ENCODE measurements at regions not wholly inside any gene's neighbourhood (a gene's known extent, or its start where the extent isn't known, plus 50 kb on each side); places are given as distances from the start of the nearest gene placed in this dataset.
"Not testable (repeated sequence)": the region's sequence is repeated elsewhere in the genome, so short reads cannot be mapped to it uniquely, and the experiment has no call there.

- Histone ChIP-seq H3K9ac (ENCODE audit: low read length in 5 of 5) (peak overlapping the region in 4 of 5 donors; percentile 73 to 92 (median 80)), H3K36me3 (ENCODE audit: control insufficient read depth in 5 of 5, insufficient read depth in 5 of 5, low read length in 5 of 5) (peaks cover 0 to 12% (median 6%) of the 10 kb centered on the region in 5 donors), H3K4me1 (ENCODE audit: control insufficient read depth in 5 of 5, insufficient read depth in 5 of 5, low read length in 5 of 5) (peaks cover 2 to 43% (median 33%) of the 10 kb centered on the region in 5 donors), H3K27ac (ENCODE audit: low read depth, low read length) (peak overlapping the region; percentile 75), H3K4me3 (ENCODE audit: low read depth in 1 of 5, low read length in 5 of 5) (peak overlapping the region in 4 of 5 donors; percentile 70 to 95 (median 84)), H3K27me3 (ENCODE audit: control insufficient read depth in 5 of 5, insufficient read depth in 4 of 5, low read length in 5 of 5) (peaks cover 0 to 2% (median 0%) of the 10 kb centered on the region in 5 donors), H3K9me3 (ENCODE audit: control insufficient read depth in 5 of 5, low read length in 5 of 5) (no peaks in the 10 kb centered on the region)
Observed at GRCh38 chr7:149625340-149625946, 127.8 kb upstream of the ZNF746 start.

- Histone ChIP-seq H3K9me3 (ENCODE audit: control insufficient read depth in 5 of 5, low read length in 5 of 5) (no peaks in the 10 kb centered on the region), H3K27ac (ENCODE audit: low read depth, low read length) (peak overlapping the region; percentile 75), H3K27me3 (ENCODE audit: control insufficient read depth in 5 of 5, insufficient read depth in 4 of 5, low read length in 5 of 5) (no peaks in the 10 kb centered on the region), H3K4me3 (ENCODE audit: low read depth in 1 of 5, low read length in 5 of 5) (peak overlapping the region in 4 of 5 donors; percentile 70 to 95 (median 84)), H3K36me3 (ENCODE audit: control insufficient read depth in 5 of 5, insufficient read depth in 5 of 5, low read length in 5 of 5) (peaks cover 0 to 20% (median 14%) of the 10 kb centered on the region in 5 donors), H3K9ac (ENCODE audit: low read length in 5 of 5) (peak overlapping the region in 4 of 5 donors; percentile 75 to 95 (median 93)), H3K4me1 (ENCODE audit: control insufficient read depth in 5 of 5, insufficient read depth in 5 of 5, low read length in 5 of 5) (peaks cover 2 to 43% (median 33%) of the 10 kb centered on the region in 5 donors)
Observed at GRCh38 chr7:149624419-149625339, 127.1 kb upstream of the ZNF746 start.

- H3K27ac ChIP-seq (ENCODE audit: low read depth, low read length) = peak overlapping the region; percentile 75
- peaks cover 2 to 43% (median 33%) of the 10 kb centered on the region in 5 donors for H3K4me1 ChIP-seq (ENCODE audit: control insufficient read depth in 5 of 5, insufficient read depth in 5 of 5, low read length in 5 of 5)
- H3K36me3 ChIP-seq (ENCODE audit: control insufficient read depth in 5 of 5, insufficient read depth in 5 of 5, low read length in 5 of 5) = peaks cover 3 to 27% (median 21%) of the 10 kb centered on the region in 5 donors
- no peaks in the 10 kb centered on the region for H3K27me3 ChIP-seq (ENCODE audit: control insufficient read depth in 5 of 5, insufficient read depth in 4 of 5, low read length in 5 of 5)
- peak overlapping the region; percentile 62 to 95 (median 94) for H3K9ac ChIP-seq (ENCODE audit: low read length in 5 of 5)
- H3K4me3 ChIP-seq (ENCODE audit: low read depth in 1 of 5, low read length in 5 of 5) = peak overlapping the region; percentile 70 to 98 (median 85)
- H3K9me3 ChIP-seq (ENCODE audit: control insufficient read depth in 5 of 5, low read length in 5 of 5) = no peaks in the 10 kb centered on the region
Observed at GRCh38 chr7:149624006-149624405, 126.4 kb upstream of the ZNF746 start.

- H3K4me3 ChIP-seq (ENCODE audit: low read depth in 1 of 5, low read length in 5 of 5) = peak overlapping the region; percentile 70 to 98 (median 85)
- not testable (repeated sequence) for H3K27me3 ChIP-seq (ENCODE audit: control insufficient read depth in 5 of 5, insufficient read depth in 4 of 5, low read length in 5 of 5); H3K9me3 ChIP-seq (ENCODE audit: control insufficient read depth in 5 of 5, low read length in 5 of 5)
- H3K9ac ChIP-seq (ENCODE audit: low read length in 5 of 5) = peak overlapping the region; percentile 62 to 95 (median 94)
- peaks cover 4 to 33% (median 26%) of the 10 kb centered on the region in 5 donors for H3K36me3 ChIP-seq (ENCODE audit: control insufficient read depth in 5 of 5, insufficient read depth in 5 of 5, low read length in 5 of 5)
- H3K4me1 ChIP-seq (ENCODE audit: control insufficient read depth in 5 of 5, insufficient read depth in 5 of 5, low read length in 5 of 5) = peaks cover 2 to 43% (median 33%) of the 10 kb centered on the region in 5 donors
- H3K27ac ChIP-seq (ENCODE audit: low read depth, low read length) = peak overlapping the region; percentile 75
Observed at GRCh38 chr7:149623262-149623997, 125.8 kb upstream of the ZNF746 start.

GRCh38 chr7:149622444-149623210, 125.0 kb upstream of the ZNF746 start:
- Histone ChIP-seq H3K4me1 (ENCODE audit: control insufficient read depth in 5 of 5, insufficient read depth in 5 of 5, low read length in 5 of 5) (peaks cover 2 to 43% (median 33%) of the 10 kb centered on the region in 5 donors), H3K27me3 (ENCODE audit: control insufficient read depth in 5 of 5, insufficient read depth in 4 of 5, low read length in 5 of 5) (no peaks in the 10 kb centered on the region), H3K9me3 (ENCODE audit: control insufficient read depth in 5 of 5, low read length in 5 of 5) (no peaks in the 10 kb centered on the region), H3K36me3 (ENCODE audit: control insufficient read depth in 5 of 5, insufficient read depth in 5 of 5, low read length in 5 of 5) (peaks cover 4 to 41% (median 34%) of the 10 kb centered on the region in 5 donors), H3K27ac (ENCODE audit: low read depth, low read length) (no peak overlapping the region), H3K4me3 (ENCODE audit: low read depth in 1 of 5, low read length in 5 of 5) (peak overlapping the region in 3 of 5 donors; percentile 70 to 98 (median 85)), H3K9ac (ENCODE audit: low read length in 5 of 5) (peak overlapping the region in 4 of 5 donors; percentile 20 to 48 (median 30))

GRCh38 chr7:149621776-149622175, 124.2 kb upstream of the ZNF746 start:
- Histone ChIP-seq H3K9ac (ENCODE audit: low read length in 5 of 5) (no peak overlapping the region), H3K27me3 (ENCODE audit: control insufficient read depth in 5 of 5, insufficient read depth in 4 of 5, low read length in 5 of 5) (no peaks in the 10 kb centered on the region), H3K9me3 (ENCODE audit: control insufficient read depth in 5 of 5, low read length in 5 of 5) (no peaks in the 10 kb centered on the region), H3K4me1 (ENCODE audit: control insufficient read depth in 5 of 5, insufficient read depth in 5 of 5, low read length in 5 of 5) (peaks cover 2 to 42% (median 33%) of the 10 kb centered on the region in 5 donors), H3K27ac (ENCODE audit: low read depth, low read length) (no peak overlapping the region), H3K36me3 (ENCODE audit: control insufficient read depth in 5 of 5, insufficient read depth in 5 of 5, low read length in 5 of 5) (peaks cover 4 to 49% (median 43%) of the 10 kb centered on the region in 5 donors), H3K4me3 (ENCODE audit: low read depth in 1 of 5, low read length in 5 of 5) (no peak overlapping the region)

GRCh38 chr7:149620961-149621360, 123.4 kb upstream of the ZNF746 start:
- Histone ChIP-seq H3K36me3 (ENCODE audit: control insufficient read depth in 5 of 5, insufficient read depth in 5 of 5, low read length in 5 of 5) (peaks cover 4 to 57% (median 51%) of the 10 kb centered on the region in 5 donors), H3K4me3 (ENCODE audit: low read depth in 1 of 5, low read length in 5 of 5) (no peak overlapping the region), H3K27me3 (ENCODE audit: control insufficient read depth in 5 of 5, insufficient read depth in 4 of 5, low read length in 5 of 5) (no peaks in the 10 kb centered on the region), H3K9me3 (ENCODE audit: control insufficient read depth in 5 of 5, low read length in 5 of 5) (no peaks in the 10 kb centered on the region), H3K9ac (ENCODE audit: low read length in 5 of 5) (no peak overlapping the region), H3K4me1 (ENCODE audit: control insufficient read depth in 5 of 5, insufficient read depth in 5 of 5, low read length in 5 of 5) (peaks cover 0 to 34% (median 33%) of the 10 kb centered on the region in 5 donors), H3K27ac (ENCODE audit: low read depth, low read length) (no peak overlapping the region)

- Histone ChIP-seq H3K4me3 (ENCODE audit: low read depth in 1 of 5, low read length in 5 of 5) (no peak overlapping the region), H3K36me3 (ENCODE audit: control insufficient read depth in 5 of 5, insufficient read depth in 5 of 5, low read length in 5 of 5) (peaks cover 9 to 98% (median 86%) of the 10 kb centered on the region in 5 donors), H3K4me1 (ENCODE audit: control insufficient read depth in 5 of 5, insufficient read depth in 5 of 5, low read length in 5 of 5) (peaks cover 0 to 4% (median 2%) of the 10 kb centered on the region in 5 donors), H3K9ac (ENCODE audit: low read length in 5 of 5) (no peak overlapping the region), H3K9me3 (ENCODE audit: control insufficient read depth in 5 of 5, low read length in 5 of 5) (no peaks in the 10 kb centered on the region), H3K27me3 (ENCODE audit: control insufficient read depth in 5 of 5, insufficient read depth in 4 of 5, low read length in 5 of 5) (no peaks in the 10 kb centered on the region), H3K27ac (ENCODE audit: low read depth, low read length) (no peak overlapping the region)
Observed at GRCh38 chr7:149616898-149617297, 119.3 kb upstream of the ZNF746 start.

- no peak overlapping the region for H3K27ac ChIP-seq (ENCODE audit: low read depth, low read length)
- H3K4me1 ChIP-seq (ENCODE audit: control insufficient read depth in 5 of 5, insufficient read depth in 5 of 5, low read length in 5 of 5) = peaks cover 0 to 2% (median 0%) of the 10 kb centered on the region in 5 donors
- H3K4me3 ChIP-seq (ENCODE audit: low read depth in 1 of 5, low read length in 5 of 5) = no peak overlapping the region
- peaks cover 9 to 100% (median 94%) of the 10 kb centered on the region in 5 donors for H3K36me3 ChIP-seq (ENCODE audit: control insufficient read depth in 5 of 5, insufficient read depth in 5 of 5, low read length in 5 of 5)
- H3K9me3 ChIP-seq (ENCODE audit: control insufficient read depth in 5 of 5, low read length in 5 of 5) = no peaks in the 10 kb centered on the region
- no peak overlapping the region for H3K9ac ChIP-seq (ENCODE audit: low read length in 5 of 5)
- H3K27me3 ChIP-seq (ENCODE audit: control insufficient read depth in 5 of 5, insufficient read depth in 4 of 5, low read length in 5 of 5) = no peaks in the 10 kb centered on the region
Observed at GRCh38 chr7:149615690-149616270, 118.2 kb upstream of the ZNF746 start.

Measured in subcutaneous abdominal adipose tissue (tissue), 5 donors.